MCF 10A (cell line): ENCODE measurements at regions not wholly inside any gene's neighbourhood (a gene's known extent, or its start where the extent isn't known, plus 50 kb on each side); places are given as distances from the start of the nearest gene placed in this dataset.

Source experiments
- BruUV-seq: library from RNA; stranded (reverse); fragments of 400-500 nt; replicated peaks from 2 replicates; lab custom pipeline; 2021; lab: Mats Ljungman, UMichigan
- CTCF ChIA-PET: fragments of 300-600 bp; sonication (Branson Sonifier 250); formaldehyde crosslinking; extraction: SDS; loops from one replicate; lab custom pipeline; 2021; ENCODE audit warnings: antibody characterized with exemption, inconsistent platforms; lab: Yijun Ruan, JAX
- POLR2A ChIA-PET: fragments of 300-600, 350-650 bp; sonication (Branson Sonifier 250); formaldehyde crosslinking; extraction: SDS; loops from one replicate; lab custom pipeline; 2020; ENCODE audit warnings: antibody characterized with exemption, inconsistent platforms; lab: Yijun Ruan, JAX
- DNase-seq: peaks from one replicate; pipeline ENCODE4 v3.0.0-alpha.2; 2018; ENCODE audit not compliant: unreplicated experiment
- H3K27ac Mint-ChIP-seq: one replicate; pipeline ENCODE4 v1.8.0; 2022; ENCODE audit warnings: mild to moderate bottlenecking, low read depth, mixed read lengths; ENCODE audit not compliant: unreplicated experiment
- H3K27me3 Mint-ChIP-seq: one replicate; pipeline ENCODE4 v1.8.0; 2022; ENCODE audit warnings: mixed read lengths; ENCODE audit not compliant: insufficient read depth, unreplicated experiment
- H3K36me3 Mint-ChIP-seq: one replicate; pipeline ENCODE4 v1.8.0; 2022; ENCODE audit warnings: mild to moderate bottlenecking, moderate library complexity, mixed read lengths; ENCODE audit not compliant: insufficient read depth, unreplicated experiment
- H3K4me1 Mint-ChIP-seq: one replicate; pipeline ENCODE4 v1.8.0; 2022; ENCODE audit warnings: mixed read lengths; ENCODE audit not compliant: insufficient read depth, unreplicated experiment
- H3K4me3 Mint-ChIP-seq: one replicate; pipeline ENCODE4 v1.8.0; 2022; ENCODE audit warnings: mild to moderate bottlenecking, moderate library complexity, mixed read lengths; ENCODE audit not compliant: unreplicated experiment
- H3K9me3 Mint-ChIP-seq: one replicate; pipeline ENCODE4 v1.8.0; 2022; ENCODE audit warnings: mixed read lengths; ENCODE audit not compliant: unreplicated experiment
- CTCF ChIP-seq: fragments of 200-600 bp; IDR thresholded peaks from one replicate; pipeline ENCODE4 v1.8.0; 2022; ENCODE audit warnings: antibody characterized with exemption, mild to moderate bottlenecking; ENCODE audit not compliant: unreplicated experiment
- intact Hi-C: fragments of 100-400 bp; cut with micrococcal nuclease; formaldehyde crosslinking; loops from 2 replicates; pipeline ENCODE4 v1.14.1; 2022

GRCh38 chr6:3625980-3626563 is 125.4 kb downstream of the PXDC1 start:
- H3K27me3 Mint-ChIP-seq = no peaks in the 10 kb centered on the region
- no peaks in the 10 kb centered on the region for H3K9me3 Mint-ChIP-seq
- ChIA-PET POLR2A (no interaction called here), CTCF (no interaction called here)
- no peak for TF ChIP-seq CTCF
- no peaks in the 10 kb centered on the region for H3K36me3 Mint-ChIP-seq
- BruUV-seq = no TSS peak
- intact Hi-C loops = no loop called here
- no peak overlapping the region for H3K4me3 Mint-ChIP-seq
- no peak overlapping the region for H3K27ac Mint-ChIP-seq
- no peaks in the 10 kb centered on the region for H3K4me1 Mint-ChIP-seq
- DNase-seq = no peak

- Mint-ChIP-seq H3K27me3 (no peaks in the 10 kb centered on the region), H3K27ac (no peak overlapping the region), H3K4me3 (no peak overlapping the region), H3K4me1 (no peaks in the 10 kb centered on the region), H3K36me3 (no peaks in the 10 kb centered on the region), H3K9me3 (no peaks in the 10 kb centered on the region)
- intact Hi-C loops = no loop called here
- no TSS peak for BruUV-seq
- CTCF ChIA-PET = no interaction called here
- TF ChIP-seq CTCF = no peak
- POLR2A ChIA-PET = interaction anchor here (0.8 kb wide), 1 partner anchor 16 kb away, joined by 3 read pairs; no protein-coding TSS in a partner anchor
- DNase-seq = no peak
Measured at GRCh38 chr6:3625149-3625979, 126.1 kb downstream of the PXDC1 start.

- POLR2A ChIA-PET = interaction anchor here (0.6 to 0.8 kb wide), 2 partner anchors 15 to 221 kb away, joined by 3 to 4 read pairs; no protein-coding TSS in a partner anchor
Measured at GRCh38 chr6:3624250-3625136, 127.0 kb downstream of the PXDC1 start.

More at GRCh38 chr6:3624250-3625136, 127.0 kb downstream of the PXDC1 start:
- Mint-ChIP-seq H3K27ac (no peak overlapping the region), H3K27me3 (no peaks in the 10 kb centered on the region), H3K4me3 (no peak overlapping the region), H3K36me3 (no peaks in the 10 kb centered on the region), H3K9me3 (no peaks in the 10 kb centered on the region), H3K4me1 (no peaks in the 10 kb centered on the region)
- intact Hi-C loops = no loop called here
- no TSS peak for BruUV-seq
- no peak for TF ChIP-seq CTCF
- no peak for DNase-seq
- CTCF ChIA-PET = no interaction called here
